B cell (primary cell): ENCODE measurements at regions not wholly inside any gene's neighbourhood (a gene's known extent, or its start where the extent isn't known, plus 50 kb on each side); places are given as distances from the start of the nearest gene placed in this dataset.

ENCODE experiments used
- ATAC-seq: fragments of 200-7000 bp; cut with Tn5 transposase; one replicate; pipeline ENCODE4 v1.10.0; 2021; ENCODE audit warnings: low read depth, mild to moderate bottlenecking, moderate number of reproducible peaks, moderate library complexity
- CTCF ChIA-PET: fragments of 350-600 bp; sonication (Branson Sonifier 250); formaldehyde crosslinking; loops from one replicate; lab custom pipeline; 2021; ENCODE audit warnings: antibody characterized with exemption, inconsistent platforms; lab: Charles Lee
- POLR2A ChIA-PET: fragments of 350-600 bp; sonication (Branson Sonifier 250); formaldehyde crosslinking; loops from one replicate; lab custom pipeline; 2021; ENCODE audit warnings: antibody characterized with exemption; lab: Charles Lee
- DNase-seq: peaks from one replicate; pipeline ENCODE4 v3.0.0; 2013
- H2AFZ ChIP-seq: 2 replicates; pipeline ENCODE4 v1.6.1; 2012; ENCODE audit warnings: mild to moderate bottlenecking, low read depth, low read length; ENCODE audit not compliant: insufficient read depth, poor library complexity, severe bottlenecking
- H3K27ac ChIP-seq, 2 donors: 1 replicate in 1 of 2; 2 replicates in 1 of 2; pipeline ENCODE4 v1.5.1; 2012 to 2013; ENCODE audit warnings: low read length in 2 of 2, mild to moderate bottlenecking in 2 of 2, moderate library complexity in 1 of 2
- H3K27me3 ChIP-seq, 4 experiments: fragments of 200-600 bp in 1 of 4; sonication (generic) in 1 of 4; replicated peaks in 1 of 4; 1 replicate in 2 of 4; 2 replicates in 2 of 4; pipeline versions ENCODE4 v1.6.1 to v1.7.0; 2013 to 2016; ENCODE audit warnings: low read length in 3 of 4, mild to moderate bottlenecking in 2 of 4, mixed read lengths in 1 of 4, moderate library complexity in 1 of 4; ENCODE audit not compliant: insufficient read depth in 4 of 4, control insufficient read depth in 3 of 4; ENCODE audit errors: control extremely low read depth in 1 of 4
- H3K36me3 ChIP-seq, 2 experiments: replicated peaks in 1 of 2; 1 replicate in 1 of 2; 2 replicates in 1 of 2; pipeline versions ENCODE4 v1.6.1 to v1.7.1; 2013; ENCODE audit warnings: low read length in 1 of 2; ENCODE audit not compliant: insufficient read depth in 2 of 2, control insufficient read depth in 1 of 2; ENCODE audit errors: control extremely low read depth in 1 of 2, extremely low read depth in 1 of 2
- H3K4me1 ChIP-seq, 2 donors: fragments of 200-600 bp in 1 of 2; sonication (generic) in 1 of 2; 1 replicate in 1 of 2; 2 replicates in 1 of 2; pipeline versions ENCODE4 v1.5.1 to v1.6.1; 2013 to 2017; ENCODE audit warnings: low read length in 2 of 2; ENCODE audit not compliant: control insufficient read depth in 2 of 2, insufficient read depth in 2 of 2
- H3K4me2 ChIP-seq: replicated peaks from 2 replicates; pipeline ENCODE3; 2012; ENCODE audit warnings: mild to moderate bottlenecking, low read depth, low read length; ENCODE audit not compliant: poor library complexity, severe bottlenecking
- H3K4me3 ChIP-seq, 5 experiments: fragments of 200-600 bp in 1 of 5; sonication (generic) in 1 of 5; 1 replicate in 3 of 5; 2 replicates in 2 of 5; pipeline versions ENCODE4 v1.5.1 to v1.7.0; 2011 to 2016; ENCODE audit warnings: low read length in 4 of 5, mild to moderate bottlenecking in 4 of 5, low read depth in 2 of 5, control low read depth in 1 of 5, moderate library complexity in 1 of 5; ENCODE audit not compliant: insufficient read depth in 1 of 5; ENCODE audit errors: control extremely low read depth in 1 of 5, extremely low read depth in 1 of 5
- H3K79me2 ChIP-seq: fragments of 200-600 bp; sonication (generic); one replicate; pipeline ENCODE4 v1.6.0; 2016; ENCODE audit warnings: low read length; ENCODE audit not compliant: control insufficient read depth, insufficient read depth
- H3K9ac ChIP-seq: fragments of 200-600 bp; sonication (generic); 2 replicates; pipeline ENCODE4 v1.6.1; 2017; ENCODE audit warnings: mild to moderate bottlenecking, low read length, moderate library complexity
- H3K9me3 ChIP-seq, 3 donors: one replicate each; pipeline versions ENCODE4 v1.6.1 to v1.7.1; 2013; ENCODE audit warnings: low read length in 2 of 3; ENCODE audit not compliant: control insufficient read depth in 2 of 3, insufficient read depth in 1 of 3; ENCODE audit errors: control extremely low read depth in 1 of 3
- H4K20me1 ChIP-seq: 2 replicates; pipeline ENCODE4 v1.6.0; 2012; ENCODE audit warnings: mild to moderate bottlenecking, low read length; ENCODE audit not compliant: insufficient read depth, control insufficient read depth, poor library complexity, severe bottlenecking
- H3K27ac Mint-ChIP-seq: one replicate; pipeline ENCODE4 v1.8.0; 2021; ENCODE audit warnings: mixed read lengths
- H3K27me3 Mint-ChIP-seq: one replicate; pipeline ENCODE4 v1.8.0; 2021; ENCODE audit warnings: mixed read lengths
- H3K4me1 Mint-ChIP-seq: one replicate; pipeline ENCODE4 v1.8.0; 2021; ENCODE audit warnings: mixed read lengths
- H3K4me3 Mint-ChIP-seq: one replicate; pipeline ENCODE4 v1.8.0; 2021; ENCODE audit warnings: mixed read lengths
- H3K9me3 Mint-ChIP-seq: one replicate; pipeline ENCODE4 v1.8.0; 2022; ENCODE audit warnings: mixed read lengths; ENCODE audit not compliant: insufficient read depth
- EZH2 ChIP-seq: IDR thresholded peaks from 2 replicates; pipeline ENCODE4 v1.6.1; 2012; ENCODE audit warnings: borderline replicate concordance, low read depth, mild to moderate bottlenecking, moderate library complexity, low read length; ENCODE audit not compliant: insufficient read depth, poor library complexity, severe bottlenecking
- WGBS: methylation state at CpG from one replicate; pipeline ENCODE4 v1.1.5; 2013; ENCODE audit warnings: missing lambda C conversion rate; ENCODE audit not compliant: insufficient coverage; 5-methylcytosine and 5-hydroxymethylcytosine counted together
- intact Hi-C: fragments of 100-400 bp; cut with micrococcal nuclease; formaldehyde crosslinking; loops from one replicate; pipeline ENCODE4 v1.10.0; 2022
- TF ChIP-seq, protein P1 (sequence below): fragments of 200-600 bp; IDR thresholded peaks from one replicate; pipeline ENCODE4 v1.8.0; 2022; ENCODE audit warnings: antibody characterized with exemption, mild to moderate bottlenecking

DNA sequence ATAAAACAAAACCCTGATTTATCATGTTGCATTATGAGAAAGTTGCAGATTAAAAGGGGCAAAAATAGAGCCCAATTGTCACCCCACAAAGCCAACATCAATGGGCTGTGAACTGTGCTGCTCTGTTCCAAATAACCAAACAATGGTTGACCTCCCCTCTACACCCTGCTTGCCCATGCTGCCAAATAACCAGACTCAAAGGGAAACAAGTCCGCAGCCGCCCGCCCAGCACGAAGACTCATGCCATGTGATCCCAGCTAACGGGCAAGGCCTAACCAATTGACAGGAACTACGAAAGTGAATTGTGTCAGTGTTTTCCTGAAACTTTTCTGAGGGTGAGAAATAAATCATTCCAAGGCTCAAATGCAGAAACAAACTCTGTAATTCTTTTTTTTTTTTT is 97.9 kb upstream of the RIOK3 start:
- POLR2A ChIA-PET: no interaction called here
- H3K27ac Mint-ChIP-seq: no peak overlapping the region
- Histone ChIP-seq H3K9ac (no peak overlapping the region), H3K4me1 (peaks cover 17 to 24% of the 10 kb centered on the region in 2 donors), H3K9me3 (peaks cover 0 to 7% (median 0%) of the 10 kb centered on the region in 3 donors), H4K20me1 (no peaks in the 10 kb centered on the region), H3K79me2 (no peaks in the 10 kb centered on the region), H3K4me2 (no peak overlapping the region), H3K27ac (no peak overlapping the region), H3K36me3 (peaks cover 0 to 24% of the 10 kb centered on the region in 2 experiments), H3K27me3 (no peaks in the 10 kb centered on the region), H3K4me3 (no peak overlapping the region), H2AFZ (no peak overlapping the region)
- intact Hi-C loops: loop anchor here (5.0 to 10.0 kb wide), 2 partner anchors 150 to 333 kb away; partner anchors contain the start of gene RMC1
- H3K27me3 Mint-ChIP-seq: no peaks in the 10 kb centered on the region
- no peaks in the 10 kb centered on the region for H3K9me3 Mint-ChIP-seq
- CTCF ChIA-PET: interaction anchor here (0.7 to 11.5 kb wide), 2 partner anchors 223 to 425 kb away, joined by 3 to 182 read pairs; partner anchors contain the start of gene CABLES1
- peaks cover 35% of the 10 kb centered on the region for H3K4me1 Mint-ChIP-seq
- TF ChIP-seq, protein P1, sequence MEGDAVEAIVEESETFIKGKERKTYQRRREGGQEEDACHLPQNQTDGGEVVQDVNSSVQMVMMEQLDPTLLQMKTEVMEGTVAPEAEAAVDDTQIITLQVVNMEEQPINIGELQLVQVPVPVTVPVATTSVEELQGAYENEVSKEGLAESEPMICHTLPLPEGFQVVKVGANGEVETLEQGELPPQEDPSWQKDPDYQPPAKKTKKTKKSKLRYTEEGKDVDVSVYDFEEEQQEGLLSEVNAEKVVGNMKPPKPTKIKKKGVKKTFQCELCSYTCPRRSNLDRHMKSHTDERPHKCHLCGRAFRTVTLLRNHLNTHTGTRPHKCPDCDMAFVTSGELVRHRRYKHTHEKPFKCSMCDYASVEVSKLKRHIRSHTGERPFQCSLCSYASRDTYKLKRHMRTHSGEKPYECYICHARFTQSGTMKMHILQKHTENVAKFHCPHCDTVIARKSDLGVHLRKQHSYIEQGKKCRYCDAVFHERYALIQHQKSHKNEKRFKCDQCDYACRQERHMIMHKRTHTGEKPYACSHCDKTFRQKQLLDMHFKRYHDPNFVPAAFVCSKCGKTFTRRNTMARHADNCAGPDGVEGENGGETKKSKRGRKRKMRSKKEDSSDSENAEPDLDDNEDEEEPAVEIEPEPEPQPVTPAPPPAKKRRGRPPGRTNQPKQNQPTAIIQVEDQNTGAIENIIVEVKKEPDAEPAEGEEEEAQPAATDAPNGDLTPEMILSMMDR: no peak
- no peak for TF ChIP-seq EZH2
- H3K4me3 Mint-ChIP-seq: no peak overlapping the region
- no peak for DNase-seq
- 82% methylated on average over 6 of the region's 6 CpGs for WGBS
- no peak for ATAC-seq

DNA sequence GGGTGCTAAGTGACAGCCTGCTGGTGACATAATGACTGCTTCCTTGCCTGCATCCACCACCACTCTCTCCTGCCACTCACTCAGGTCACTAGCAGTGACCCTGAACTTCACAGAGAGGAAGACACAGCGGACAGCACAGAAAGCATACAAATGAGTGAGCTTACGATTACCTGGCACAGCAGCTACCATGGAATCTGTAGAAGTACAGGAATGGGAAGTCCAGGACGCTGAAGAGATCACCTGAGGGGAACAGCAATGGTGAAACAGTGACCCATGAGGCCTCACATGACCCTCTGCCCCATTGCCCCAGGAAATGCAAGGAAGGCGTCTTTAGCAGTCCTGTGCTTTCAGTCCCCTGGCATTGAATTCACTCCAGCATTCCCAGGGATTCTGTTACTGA is 96.7 kb upstream of the RIOK3 start:
- H3K36me3 ChIP-seq: peaks cover 0 to 15% of the 10 kb centered on the region in 2 experiments
- ChIA-PET CTCF (interaction anchor here (0.6 to 11.5 kb wide), 2 partner anchors 197 to 224 kb away, joined by 3 to 182 read pairs; partner anchors contain the start of gene CABLES1), POLR2A (no interaction called here)
- DNase-seq: no peak
- Mint-ChIP-seq H3K4me1 (peaks cover 35% of the 10 kb centered on the region), H3K27ac (no peak overlapping the region), H3K4me3 (no peak overlapping the region), H3K9me3 (no peaks in the 10 kb centered on the region), H3K27me3 (no peaks in the 10 kb centered on the region)
- H3K79me2 ChIP-seq: no peaks in the 10 kb centered on the region
- peaks cover 17 to 24% of the 10 kb centered on the region in 2 donors for H3K4me1 ChIP-seq
- H3K9ac ChIP-seq: no peak overlapping the region
- no peak overlapping the region for H3K4me3 ChIP-seq
- peaks cover 0 to 5% (median 0%) of the 10 kb centered on the region in 3 donors for H3K9me3 ChIP-seq
- no peak overlapping the region for H3K27ac ChIP-seq
- no peak for ATAC-seq
- H2AFZ ChIP-seq: no peak overlapping the region
- no peaks in the 10 kb centered on the region for H4K20me1 ChIP-seq
- intact Hi-C loops: loop anchor here (5.0 to 10.0 kb wide), 2 partner anchors 148 to 334 kb away; partner anchors contain the start of gene RMC1
- TF ChIP-seq EZH2: no peak
- TF ChIP-seq, protein P1: no peak
- WGBS: 100% methylated on average over 2 of the region's 4 CpGs
- no peaks in the 10 kb centered on the region for H3K27me3 ChIP-seq
- H3K4me2 ChIP-seq: no peak overlapping the region
